Head of caudate nucleus (tissue), 42 donors: ENCODE measurements at regions not wholly inside any gene's neighbourhood (a gene's known extent, or its start where the extent isn't known, plus 50 kb on each side); places are given as distances from the start of the nearest gene placed in this dataset.

Experiments
- DNase-seq, 42 donors: peaks; one replicate each; pipeline versions ENCODE4 v3.0.0 to v3.0.0-alpha.2; 2020 to 2021; ENCODE audit warnings: mixed read lengths in 7 of 42
- intact Hi-C: fragments of 100-400 bp; cut with DNase I; formaldehyde crosslinking; loops from one replicate; pipeline ENCODE4 v1.15.0; 2022

DNA sequence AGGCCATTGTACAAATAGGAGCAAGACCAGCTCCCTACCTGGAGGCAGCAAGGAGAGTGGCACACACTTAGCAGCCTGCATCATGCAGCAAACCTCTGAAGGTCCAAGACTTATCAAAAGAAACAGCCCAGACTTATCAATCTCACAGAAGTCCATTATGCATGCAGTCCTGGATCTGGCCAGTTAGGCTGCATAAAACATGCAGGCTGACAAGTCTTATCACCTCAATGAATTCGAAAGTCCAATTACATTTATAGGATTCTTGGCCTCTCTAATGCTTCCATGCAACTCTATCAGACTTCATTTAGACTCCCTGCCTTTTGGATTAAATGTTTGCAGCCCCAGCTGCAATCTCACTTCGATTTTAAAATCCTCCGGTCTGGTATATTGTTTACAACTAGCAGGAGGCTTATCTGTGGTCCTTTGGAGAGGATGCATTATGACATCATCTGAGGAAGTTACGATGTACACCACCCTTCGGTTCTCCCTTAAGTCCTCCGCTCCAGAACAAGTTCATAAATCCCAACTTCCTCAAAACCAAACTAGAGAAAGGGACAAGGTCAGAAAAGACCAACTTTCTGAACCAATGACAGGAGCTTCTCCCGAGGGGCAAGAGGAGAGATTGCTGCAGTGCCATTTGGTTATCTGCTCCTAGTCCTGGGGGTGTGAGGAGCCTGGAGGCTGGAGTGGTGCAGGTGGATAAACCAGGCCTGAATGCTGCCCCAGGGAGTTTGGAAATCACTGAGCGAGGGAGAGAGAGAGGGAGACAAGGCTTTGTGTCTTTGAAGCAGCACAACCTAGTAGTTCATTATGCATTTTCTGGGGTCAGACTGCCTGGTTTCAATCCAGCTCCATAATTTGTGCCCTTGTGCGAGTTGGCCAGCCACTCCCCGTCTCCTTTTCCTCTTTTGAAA lies 313.9 kb downstream of the TLE1 start:
- no peak for DNase-seq
- intact Hi-C loops: no loop called here

DNA sequence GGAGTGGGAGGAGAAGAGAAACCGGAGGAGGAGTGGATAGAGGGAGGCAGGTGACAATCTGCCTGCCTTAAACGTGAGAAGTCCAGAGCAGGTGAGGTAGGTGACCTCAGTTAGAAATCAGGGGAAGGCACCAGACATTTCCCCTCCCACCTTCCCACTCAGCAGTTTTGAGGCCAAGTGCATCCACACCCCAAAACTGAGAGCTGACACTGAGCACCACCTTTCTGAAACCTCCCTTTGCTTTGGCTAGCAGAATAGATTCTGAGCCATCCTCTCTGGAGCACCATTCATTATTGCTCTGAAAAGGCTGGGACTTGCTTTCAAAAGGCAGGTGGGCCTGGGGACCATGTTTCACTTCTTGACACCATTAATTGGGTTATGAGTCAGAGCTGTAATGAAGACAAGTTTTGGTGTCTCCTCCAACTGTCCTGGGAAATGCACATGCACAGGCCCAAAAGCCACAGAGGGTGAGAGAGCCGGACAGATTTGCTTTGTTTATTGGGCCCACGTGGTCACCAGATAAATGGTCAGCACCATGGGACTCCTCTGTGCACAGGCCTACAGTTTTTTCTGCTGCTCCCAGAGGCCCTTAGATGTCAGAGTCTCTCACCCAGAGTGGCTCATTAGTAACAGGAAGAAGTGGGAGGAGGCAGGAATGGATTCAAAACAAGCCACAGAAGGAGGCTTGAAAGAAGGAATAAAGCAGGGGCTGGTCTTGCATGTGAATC lies 314.7 kb downstream of the TLE1 start:
- no peak for DNase-seq
- intact Hi-C loops: no loop called here

DNA sequence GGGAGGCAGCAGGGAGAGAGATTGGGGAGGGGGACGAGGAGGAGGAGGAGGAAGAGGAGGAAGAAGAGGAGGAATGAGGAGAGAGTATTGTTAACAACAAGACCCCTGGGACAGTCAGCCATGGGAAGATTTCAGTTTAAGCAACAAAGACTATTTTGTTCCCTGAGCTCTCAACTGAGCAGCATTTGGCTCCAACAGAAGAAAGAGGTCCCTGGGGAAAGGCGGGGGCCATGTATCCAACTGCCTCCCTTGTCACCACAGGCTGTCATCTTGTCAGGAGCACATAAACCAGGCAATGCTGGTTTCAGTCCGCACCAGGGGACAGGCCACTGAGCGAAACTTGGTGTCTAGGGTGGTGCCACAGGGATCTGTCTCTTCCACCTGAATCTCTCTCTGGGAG lies 316.1 kb downstream of the TLE1 start:
- DNase-seq: no peak
- intact Hi-C loops: no loop called here

DNA sequence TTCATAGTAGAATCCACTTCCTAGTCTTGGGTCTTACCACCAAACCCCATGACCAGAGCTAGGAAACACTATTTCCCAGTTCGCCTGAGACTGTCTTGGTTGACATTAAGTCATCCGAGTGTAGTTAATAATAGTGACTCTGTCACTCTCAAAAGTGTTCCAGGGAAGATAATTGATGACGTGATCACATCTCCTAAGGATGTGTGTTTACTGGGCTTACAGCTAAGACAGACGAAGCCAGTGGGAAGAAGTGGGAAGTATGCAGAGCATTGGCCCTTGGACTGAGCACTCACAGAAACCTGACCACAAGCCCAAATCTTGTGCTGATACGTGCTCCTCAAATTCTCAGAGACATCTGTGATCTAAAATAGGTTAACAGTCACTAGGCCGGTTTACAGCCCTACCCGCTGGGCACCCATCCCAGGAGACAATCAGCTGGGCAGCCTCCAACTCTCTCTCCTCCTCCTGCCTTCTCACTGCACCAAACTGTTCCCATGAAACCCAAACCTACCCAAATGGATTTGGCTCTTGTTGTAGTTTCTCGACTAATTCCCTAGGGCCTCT lies 316.6 kb downstream of the TLE1 start:
- intact Hi-C loops: no loop called here
- no peak for DNase-seq

DNA sequence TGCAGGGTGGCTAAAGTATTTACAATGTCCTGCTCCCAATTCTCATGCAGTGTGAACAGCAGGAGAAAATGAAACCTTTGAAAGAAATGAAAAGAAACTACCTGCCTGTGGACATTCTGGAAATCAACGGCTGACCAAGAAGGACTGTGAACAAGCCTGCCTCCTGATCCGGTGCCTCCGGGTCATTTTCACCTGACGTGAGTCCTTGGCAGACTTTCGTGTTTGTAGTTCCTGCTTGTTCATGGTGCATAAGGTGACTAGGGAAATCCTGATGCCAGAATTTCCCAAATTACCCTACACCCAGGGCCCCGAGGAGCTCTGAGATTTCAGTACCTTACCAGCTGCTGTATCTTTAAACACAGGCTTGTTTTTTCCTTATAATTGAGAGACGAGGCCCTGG lies 317.5 kb downstream of the TLE1 start:
- intact Hi-C loops: no loop called here

DNA sequence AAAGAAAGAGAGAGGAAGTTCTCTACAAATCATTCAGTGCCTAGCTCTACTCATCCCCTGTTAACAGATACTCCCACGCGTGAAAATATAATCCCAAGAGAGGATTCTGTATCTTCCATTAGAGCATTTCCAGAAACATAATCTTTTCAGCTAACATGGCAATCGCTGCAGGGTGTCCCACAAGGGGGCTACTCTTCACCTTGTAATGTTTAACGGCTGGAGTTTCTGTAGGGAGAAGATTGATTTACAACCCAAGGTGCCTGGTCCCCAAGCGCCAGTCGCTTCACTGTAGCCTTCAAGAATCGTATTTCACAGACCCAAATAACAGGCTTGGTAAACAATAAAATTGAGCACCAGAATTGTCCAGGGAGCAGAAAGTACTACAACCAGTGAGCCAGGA lies 318.7 kb downstream of the TLE1 start:
- no peak for DNase-seq
- intact Hi-C loops: no loop called here

More for the DNA sequence above, 317.5 kb downstream of the TLE1 start:
- no peak for DNase-seq

DNA sequence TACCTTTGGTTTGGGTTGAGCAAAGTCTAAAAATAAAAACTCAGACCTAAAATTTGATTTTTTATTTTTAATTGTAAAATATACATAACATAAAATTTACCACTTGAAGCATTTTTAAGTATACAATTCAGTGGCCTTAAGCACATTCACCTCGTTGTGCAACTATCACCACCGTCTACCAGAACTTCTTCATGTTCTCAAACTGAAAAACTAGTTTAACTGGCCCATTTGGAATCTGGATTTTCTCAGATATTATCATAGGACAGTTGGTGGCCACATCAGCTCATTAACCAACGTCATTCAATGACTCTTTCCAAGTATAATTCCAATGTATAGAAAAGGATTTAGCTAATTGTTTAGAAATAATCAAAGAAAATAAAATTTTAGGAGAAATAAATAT lies 319.3 kb downstream of the TLE1 start:
- no peak for DNase-seq
- intact Hi-C loops: no loop called here

DNA sequence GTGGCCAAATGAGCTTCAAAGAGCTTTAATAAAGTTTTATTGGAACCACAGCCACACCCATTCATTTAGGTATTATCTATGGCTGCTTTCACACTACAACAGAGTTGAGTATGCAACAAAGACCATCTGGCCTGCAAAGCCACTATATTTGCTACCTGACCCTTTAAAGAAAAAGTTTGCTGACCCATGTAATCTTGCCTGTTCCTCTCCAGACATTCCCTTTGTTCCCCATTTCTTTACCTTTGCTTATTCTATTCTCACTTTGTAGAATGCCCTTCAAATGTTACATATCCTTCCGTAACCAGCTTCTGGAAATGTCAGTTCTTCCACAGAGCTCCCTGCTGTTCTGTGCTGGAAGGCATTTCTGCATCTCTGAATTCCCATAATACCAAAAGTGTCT lies 320.2 kb downstream of the TLE1 start:
- intact Hi-C loops: no loop called here
- DNase-seq: no peak

DNA sequence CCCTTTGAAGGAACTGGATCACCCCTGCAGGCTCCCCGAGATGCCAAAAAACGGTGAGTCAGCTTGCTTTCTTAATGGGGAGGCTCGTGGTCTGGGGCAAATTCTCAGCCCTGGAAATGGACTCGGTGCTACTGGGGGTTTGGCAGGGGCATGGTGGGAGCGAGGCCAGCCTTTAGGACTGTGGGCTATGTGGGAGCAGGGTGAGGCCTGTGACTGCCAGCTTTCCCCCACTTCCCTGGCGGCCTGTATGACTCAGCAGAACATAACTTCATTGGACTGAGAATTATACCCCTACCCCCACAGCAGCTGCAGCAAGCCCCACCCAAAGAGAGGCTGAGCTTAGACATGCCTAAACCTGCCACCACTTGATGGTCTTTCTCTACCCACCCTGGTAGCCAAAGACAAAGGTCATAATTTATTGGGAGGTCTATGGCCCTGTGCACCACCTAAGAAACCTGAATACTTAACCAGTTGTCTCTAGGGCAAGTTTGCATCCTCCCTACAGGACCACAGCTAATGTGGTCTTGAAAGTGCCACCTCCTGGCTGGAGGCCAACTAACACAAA lies 325.3 kb downstream of the TLE1 start:
- intact Hi-C loops: no loop called here
- no peak for DNase-seq

DNA sequence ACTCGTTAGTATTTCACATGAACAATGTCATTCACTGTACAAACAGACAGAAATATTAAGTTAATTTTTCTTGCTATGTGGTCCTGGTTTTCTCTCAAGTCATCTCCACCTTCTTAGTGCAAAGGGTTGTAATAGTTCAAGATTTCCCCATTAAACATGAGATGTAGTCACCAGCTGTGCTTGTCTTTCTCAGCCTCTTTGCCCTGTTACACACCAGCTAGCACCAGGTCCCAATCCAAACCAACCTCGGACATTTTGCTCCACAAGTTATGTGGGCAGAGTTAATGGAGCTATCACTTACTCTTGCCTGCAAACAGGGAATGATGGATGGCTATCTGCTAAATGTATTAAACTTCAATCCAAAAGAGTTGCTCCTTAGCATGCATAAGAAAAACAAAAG lies 328.1 kb downstream of the TLE1 start:
- intact Hi-C loops: no loop called here
- DNase-seq: no peak

DNA sequence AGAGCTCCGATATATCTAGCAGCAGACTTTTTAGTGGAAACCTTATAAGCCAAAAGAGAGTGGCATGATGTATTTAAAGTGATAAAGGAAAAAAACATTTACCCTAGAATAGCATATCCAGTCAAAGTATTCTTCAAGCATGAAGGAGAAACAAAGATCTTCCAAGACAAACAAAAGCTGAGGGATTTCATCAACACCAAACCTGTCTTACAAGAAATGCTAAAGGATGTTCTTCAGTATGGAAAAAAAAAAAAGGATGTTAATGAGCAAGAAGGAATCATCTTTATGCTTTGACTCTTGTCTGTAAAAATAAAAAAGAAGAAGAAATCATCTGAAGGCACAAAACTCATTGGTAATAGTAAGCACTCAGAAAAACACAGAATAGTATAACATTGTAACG lies 338.2 kb downstream of the TLE1 start:
- DNase-seq: no peak
- intact Hi-C loops: no loop called here

DNA sequence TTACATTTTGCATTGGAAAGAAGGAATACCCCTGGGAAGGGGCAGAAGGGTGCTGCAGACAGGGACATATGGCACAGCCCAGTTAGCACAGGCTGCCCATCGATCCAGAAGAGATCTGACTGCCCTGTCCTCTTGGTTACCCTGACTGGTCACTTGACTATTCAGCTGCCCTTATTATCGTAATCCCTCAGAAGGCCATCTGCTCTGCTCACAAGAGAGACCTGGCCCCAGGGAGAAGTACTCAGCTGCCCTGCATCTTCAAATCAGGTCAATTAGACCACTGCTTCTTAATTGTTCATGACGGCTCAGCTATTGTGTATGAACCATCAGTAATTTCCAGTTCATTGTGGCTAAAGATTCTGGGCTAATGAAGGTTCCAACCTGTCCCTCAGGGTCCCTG lies 345.0 kb downstream of the TLE1 start:
- DNase-seq: no peak
- intact Hi-C loops: no loop called here

DNA sequence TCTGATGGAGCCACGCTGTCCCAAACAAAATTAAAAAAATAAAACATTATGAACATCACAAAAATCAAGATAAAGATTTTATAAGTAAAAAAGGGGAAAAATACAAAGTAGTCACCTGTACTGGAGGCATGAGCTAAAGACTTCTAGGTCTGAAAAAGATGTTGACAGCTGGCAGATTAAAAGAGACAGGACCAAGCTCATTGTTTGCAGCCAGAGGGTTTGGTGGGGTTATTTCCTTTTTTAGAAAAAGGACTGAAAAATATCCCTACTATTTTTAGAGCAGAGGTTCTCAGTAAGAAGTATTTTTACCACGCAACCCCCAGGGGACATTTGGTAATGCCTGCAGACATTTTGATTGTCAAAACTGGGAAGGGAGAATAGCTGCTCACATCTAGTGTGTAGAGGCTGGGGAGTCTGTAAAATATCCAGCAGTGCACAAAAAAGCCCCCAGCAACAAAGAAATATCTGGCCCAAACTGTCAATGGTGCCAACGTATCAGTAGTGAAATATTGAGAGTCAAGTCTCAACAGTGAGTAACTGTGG lies 353.4 kb downstream of the TLE1 start:
- intact Hi-C loops: no loop called here
- no peak for DNase-seq

DNA sequence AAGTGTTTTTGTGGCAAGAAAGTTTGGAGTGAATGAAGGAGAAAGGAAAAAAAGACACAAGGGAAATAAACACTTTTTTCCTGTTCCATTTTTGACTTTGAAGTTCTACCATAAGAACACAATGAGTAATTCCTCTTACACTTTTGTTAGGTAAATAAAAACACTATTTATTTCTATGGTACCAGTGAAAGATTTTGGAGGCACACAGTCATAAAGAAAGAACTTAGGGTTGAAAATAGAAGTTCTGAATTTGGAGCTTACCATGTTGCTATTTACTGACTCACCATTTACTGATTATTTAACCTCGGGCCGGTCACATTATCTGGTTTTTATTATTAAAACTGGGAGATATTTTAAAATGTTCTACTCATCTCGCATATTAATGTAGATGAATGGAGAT lies 367.8 kb downstream of the TLE1 start:
- DNase-seq: no peak
- intact Hi-C loops: no loop called here

DNA sequence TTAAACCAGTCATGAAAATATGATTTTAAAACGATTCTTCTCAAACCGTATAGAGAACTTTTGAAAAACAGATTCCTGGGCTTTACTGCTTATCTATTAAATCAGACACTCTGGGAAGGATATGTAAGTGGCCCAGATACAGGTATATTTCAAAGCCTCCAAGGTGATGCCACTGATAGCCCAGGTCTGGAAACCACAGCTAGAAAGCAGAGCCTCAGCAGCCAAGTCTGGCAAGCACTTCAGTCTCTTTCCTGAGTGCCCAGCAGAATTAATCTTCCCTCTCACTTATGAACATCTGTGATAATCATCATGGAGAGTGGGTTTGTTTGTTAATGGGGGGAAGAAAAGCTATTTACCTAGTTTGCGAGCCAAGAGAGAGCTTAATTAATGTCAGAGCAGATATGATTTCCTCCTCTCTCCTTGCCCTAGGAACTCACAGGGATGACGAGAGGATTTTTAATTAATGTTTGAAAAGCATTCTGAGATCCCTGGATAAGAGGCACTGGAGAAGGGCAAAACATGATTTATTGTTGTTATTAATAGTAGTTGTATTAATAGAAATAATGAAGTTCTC lies 368.4 kb downstream of the TLE1 start:
- intact Hi-C loops: no loop called here
- no peak for DNase-seq

DNA sequence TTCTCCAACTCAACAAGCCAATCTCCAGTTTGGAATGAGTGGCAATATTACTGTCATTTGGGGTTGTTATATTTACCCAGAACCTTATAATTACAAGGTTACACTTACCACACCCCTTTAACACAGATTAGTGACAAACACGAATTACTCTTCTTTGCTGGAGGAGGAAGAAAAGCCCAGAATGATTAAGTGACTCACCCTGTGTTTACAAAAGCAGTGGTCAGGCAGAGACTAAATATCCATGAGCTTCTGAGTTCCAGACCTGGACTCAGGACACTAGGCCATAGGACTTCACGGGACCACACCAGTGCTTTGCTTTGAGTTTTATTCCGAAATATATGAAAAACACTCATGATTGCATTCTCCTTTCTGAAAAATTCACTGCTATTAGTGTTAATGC lies 370.8 kb downstream of the TLE1 start:
- no peak for DNase-seq
- intact Hi-C loops: no loop called here

DNA sequence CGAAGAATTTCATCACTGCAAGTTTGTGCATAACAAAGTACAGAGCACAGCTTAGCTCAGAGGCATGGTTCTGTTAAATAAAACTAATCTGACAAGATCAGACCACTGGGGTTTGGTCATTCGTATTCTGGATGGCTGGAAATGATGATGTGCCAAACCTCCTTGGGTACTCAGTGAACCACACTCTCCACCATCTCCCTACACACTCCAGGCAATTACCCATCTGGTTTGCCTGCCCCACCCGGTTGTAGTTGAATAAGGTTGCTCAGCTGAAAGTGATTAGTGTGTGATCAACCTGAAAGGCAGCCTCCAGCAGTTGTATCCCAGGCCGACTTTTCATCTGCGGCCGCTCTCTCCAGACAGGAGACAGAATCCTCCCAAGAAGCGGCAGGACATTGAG lies 371.4 kb downstream of the TLE1 start:
- DNase-seq: no peak
- intact Hi-C loops: no loop called here

DNA sequence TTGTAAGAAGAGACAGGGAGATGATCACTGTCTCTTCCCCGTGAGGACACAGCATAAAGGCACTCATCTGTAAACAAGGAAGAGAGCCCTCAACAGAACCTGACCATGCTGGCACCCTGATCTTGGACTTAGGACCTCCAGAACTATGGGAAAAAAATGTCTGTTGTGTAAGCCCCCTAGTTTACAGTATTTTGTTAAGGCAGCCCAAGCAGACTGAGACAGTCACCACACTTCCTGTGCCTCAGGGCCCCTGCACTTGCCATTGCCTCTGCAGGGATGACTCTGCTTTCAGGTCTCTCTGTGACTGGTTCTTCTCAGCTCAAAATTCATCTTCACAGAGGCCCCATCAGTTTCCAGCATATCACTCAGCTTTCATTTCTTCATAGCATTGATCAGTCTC lies 372.1 kb downstream of the TLE1 start:
- intact Hi-C loops: no loop called here
- no peak for DNase-seq

DNA sequence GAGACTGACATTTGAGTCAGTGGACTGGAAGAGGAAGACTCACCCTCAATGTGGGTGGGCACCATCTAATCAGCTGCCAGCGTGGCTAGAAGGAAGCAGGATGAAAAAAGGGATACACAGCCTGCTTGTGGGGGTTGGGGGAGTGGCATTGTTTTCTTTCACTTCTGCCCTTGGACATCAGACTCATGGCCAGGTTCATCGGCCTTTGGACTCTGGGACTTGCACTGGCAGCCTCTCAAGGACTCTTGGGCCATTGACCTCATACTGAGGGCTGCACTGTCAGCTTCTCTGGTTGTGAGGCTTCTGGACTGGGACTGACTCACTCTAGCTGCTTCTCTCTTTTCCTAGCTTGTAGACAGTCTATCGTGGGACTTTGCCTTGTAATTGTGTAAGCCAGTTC lies 374.9 kb downstream of the TLE1 start:
- intact Hi-C loops: no loop called here

DNA sequence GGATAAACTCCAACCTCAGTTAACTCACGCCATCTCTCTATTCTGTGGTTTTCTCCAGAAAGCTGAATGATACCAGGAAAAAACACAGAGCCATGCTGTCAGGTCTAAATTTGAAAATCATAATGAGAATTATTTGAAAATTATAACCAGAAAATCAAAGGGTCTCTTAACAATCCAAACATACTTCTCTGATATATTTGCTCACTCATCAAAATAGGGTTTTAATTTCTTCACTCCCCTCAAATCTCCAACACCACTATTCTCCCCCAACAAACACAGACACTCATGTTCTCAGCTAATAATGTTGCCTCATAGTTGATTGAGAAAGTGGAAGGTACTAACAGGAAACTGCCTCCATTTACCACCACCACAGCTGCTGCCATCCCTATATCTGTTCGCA lies 375.5 kb downstream of the TLE1 start:
- no peak for DNase-seq
- intact Hi-C loops: no loop called here

More for the DNA sequence above, 374.9 kb downstream of the TLE1 start:
- no peak for DNase-seq
